AG04449 (cell line): ENCODE measurements at regions not wholly inside any gene's neighbourhood (a gene's known extent, or its start where the extent isn't known, plus 50 kb on each side); places are given as distances from the start of the nearest gene placed in this dataset.

Experiments used
- CTCF ChIA-PET: fragments of 350-600 bp; formaldehyde crosslinking; extraction: SDS; loops from one replicate; lab custom pipeline; 2021; ENCODE audit warnings: antibody characterized with exemption; lab: Yijun Ruan, JAX
- POLR2A ChIA-PET: fragments of 400-600, 350-600 bp; formaldehyde crosslinking; extraction: SDS; loops from one replicate; lab custom pipeline; 2020; ENCODE audit warnings: antibody characterized with exemption, inconsistent platforms; lab: Yijun Ruan, JAX
- DNase-seq: peaks from one replicate; pipeline ENCODE4 v3.0.0-alpha.2; 2010; ENCODE audit warnings: low read depth, low spot score
- H3K4me3 ChIP-seq: 2 replicates; pipeline ENCODE4 v1.5.1; 2011; ENCODE audit warnings: low read depth, mild to moderate bottlenecking, control low read depth, low read length
- CTCF ChIP-seq: IDR thresholded peaks from one replicate; pipeline ENCODE4 v1.5.1; 2011; ENCODE audit warnings: mild to moderate bottlenecking, moderate library complexity, low read length, control low read depth, inconsistent platforms; ENCODE audit not compliant: insufficient read depth; ENCODE audit errors: missing control alignments

- ChIA-PET POLR2A (no interaction called here), CTCF (no interaction called here)
- TF ChIP-seq CTCF: no peak
- no peak for DNase-seq
- H3K4me3 ChIP-seq: no peak overlapping the region
Measured at GRCh38 chr1:157277281-157277680, 139.1 kb upstream of the ETV3 start.

- CTCF ChIA-PET: no interaction called here
- POLR2A ChIA-PET: no interaction called here
- peak; percentile 9 for DNase-seq
Measured at GRCh38 chr1:157274698-157275534, 136.7 kb upstream of the ETV3 start.

GRCh38 chr1:157272729-157273524, 134.7 kb upstream of the ETV3 start:
- H3K4me3 ChIP-seq: no peak overlapping the region
- ChIA-PET POLR2A (no interaction called here), CTCF (interaction anchor here (0.8 kb wide), 1 partner anchor 79 kb away, joined by 3 read pairs; no protein-coding TSS in a partner anchor)
- TF ChIP-seq CTCF: no peak
- DNase-seq: no peak

More at GRCh38 chr1:157274698-157275534, 136.7 kb upstream of the ETV3 start:
- TF ChIP-seq CTCF: no peak
- no peak overlapping the region for H3K4me3 ChIP-seq

DNA sequence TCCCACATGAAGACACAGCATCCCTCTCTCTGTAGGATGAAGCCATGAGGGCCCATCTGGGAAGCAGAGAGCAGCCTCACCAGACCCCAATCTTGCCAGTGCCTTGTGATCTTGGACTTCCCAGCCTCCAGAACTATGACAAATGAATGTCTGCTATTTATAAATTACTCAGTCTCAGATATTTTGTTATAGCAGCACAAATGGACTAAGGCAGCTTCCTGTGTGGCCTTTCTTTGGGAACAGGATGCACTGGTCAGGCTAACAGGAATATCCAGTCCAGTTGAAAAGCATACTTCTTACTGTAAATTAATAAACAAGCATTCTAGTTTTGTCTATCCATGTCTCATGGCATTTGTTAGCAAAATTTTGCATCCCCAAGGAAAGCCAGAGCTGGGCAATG, 134.1 kb upstream of the ETV3 start:
- POLR2A ChIA-PET: no interaction called here
- DNase-seq: no peak
- CTCF ChIA-PET: interaction anchor here (0.8 kb wide), 1 partner anchor 79 kb away, joined by 3 read pairs; no protein-coding TSS in a partner anchor
- no peak for TF ChIP-seq CTCF
- H3K4me3 ChIP-seq: no peak overlapping the region

DNA sequence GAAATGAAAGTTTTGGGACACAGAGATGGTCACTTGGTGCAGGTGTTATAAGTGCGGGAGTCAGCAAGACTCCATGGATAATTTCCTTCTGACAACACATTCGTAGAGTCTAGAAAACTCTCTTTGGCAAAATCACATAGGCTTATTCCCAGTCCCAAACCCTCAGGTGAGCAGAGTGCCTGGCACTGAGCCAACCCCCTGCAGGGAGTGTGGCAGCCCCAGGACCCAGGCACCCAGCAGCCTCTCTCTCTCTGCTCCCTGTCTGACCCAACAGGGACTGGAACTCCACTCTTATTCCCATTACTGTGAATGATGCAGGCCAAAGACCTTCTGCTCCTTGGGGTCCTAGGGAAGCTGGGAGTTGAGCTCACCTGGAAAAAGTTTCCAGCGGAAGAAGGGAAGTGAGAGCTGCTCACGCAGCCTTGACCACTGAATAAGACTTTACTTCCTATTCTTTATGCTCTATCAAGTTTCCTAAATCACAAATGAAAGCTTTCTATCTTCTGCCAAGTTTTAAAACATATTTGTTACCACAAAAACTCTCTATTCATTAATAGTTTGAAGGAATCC, 132.6 kb upstream of the ETV3 start:
- CTCF ChIA-PET: no interaction called here
- DNase-seq: no peak
- no peak for TF ChIP-seq CTCF
- POLR2A ChIA-PET: no interaction called here
- H3K4me3 ChIP-seq: no peak overlapping the region
